DND-41 (cell line): ENCODE measurements at regions not wholly inside any gene's neighbourhood (a gene's known extent, or its start where the extent isn't known, plus 50 kb on each side); places are given as distances from the start of the nearest gene placed in this dataset.

Experiments used
- EZH2 ChIP-seq: IDR thresholded peaks from 3 replicates; pipeline ENCODE4 v1.6.1; 2012; ENCODE audit warnings: borderline replicate concordance, low read depth, mild to moderate bottlenecking, moderate library complexity, low read length, inconsistent platforms; ENCODE audit not compliant: severe bottlenecking
- TF ChIP-seq, protein P1 (sequence below): IDR thresholded peaks from 2 replicates; pipeline ENCODE4 v1.5.1; 2012; ENCODE audit warnings: borderline replicate concordance, low read length, moderate library complexity, mild to moderate bottlenecking; ENCODE audit not compliant: poor library complexity, severe bottlenecking; ENCODE audit errors: extremely low read depth

DNA sequence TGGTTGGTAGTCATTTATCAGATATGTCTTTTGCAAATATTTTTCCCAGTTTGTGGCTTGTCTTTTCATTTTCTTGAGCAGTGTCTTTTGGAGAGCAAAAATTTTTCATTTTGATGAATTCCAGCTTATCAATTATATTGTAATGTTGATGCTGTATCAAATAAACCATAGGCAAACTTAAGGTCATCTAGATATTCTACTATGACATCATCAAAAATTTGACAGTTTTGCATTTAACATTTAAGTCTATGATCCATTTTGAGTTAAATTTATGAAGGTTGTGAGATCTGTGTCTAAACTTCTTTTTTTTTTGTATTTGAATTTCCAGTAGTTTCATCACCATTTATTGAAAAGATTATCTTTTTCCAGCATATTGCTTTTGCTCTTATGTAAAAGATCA, 505.5 kb upstream of the COX7C start:
- TF ChIP-seq, protein P1, sequence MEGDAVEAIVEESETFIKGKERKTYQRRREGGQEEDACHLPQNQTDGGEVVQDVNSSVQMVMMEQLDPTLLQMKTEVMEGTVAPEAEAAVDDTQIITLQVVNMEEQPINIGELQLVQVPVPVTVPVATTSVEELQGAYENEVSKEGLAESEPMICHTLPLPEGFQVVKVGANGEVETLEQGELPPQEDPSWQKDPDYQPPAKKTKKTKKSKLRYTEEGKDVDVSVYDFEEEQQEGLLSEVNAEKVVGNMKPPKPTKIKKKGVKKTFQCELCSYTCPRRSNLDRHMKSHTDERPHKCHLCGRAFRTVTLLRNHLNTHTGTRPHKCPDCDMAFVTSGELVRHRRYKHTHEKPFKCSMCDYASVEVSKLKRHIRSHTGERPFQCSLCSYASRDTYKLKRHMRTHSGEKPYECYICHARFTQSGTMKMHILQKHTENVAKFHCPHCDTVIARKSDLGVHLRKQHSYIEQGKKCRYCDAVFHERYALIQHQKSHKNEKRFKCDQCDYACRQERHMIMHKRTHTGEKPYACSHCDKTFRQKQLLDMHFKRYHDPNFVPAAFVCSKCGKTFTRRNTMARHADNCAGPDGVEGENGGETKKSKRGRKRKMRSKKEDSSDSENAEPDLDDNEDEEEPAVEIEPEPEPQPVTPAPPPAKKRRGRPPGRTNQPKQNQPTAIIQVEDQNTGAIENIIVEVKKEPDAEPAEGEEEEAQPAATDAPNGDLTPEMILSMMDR = no peak
- no peak for TF ChIP-seq EZH2
